CD4-positive, alpha-beta T cell (primary cell): ENCODE measurements at regions not wholly inside any gene's neighbourhood (a gene's known extent, or its start where the extent isn't known, plus 50 kb on each side); places are given as distances from the start of the nearest gene placed in this dataset.

Experiments
- ATAC-seq: fragments of 200-7000 bp; cut with Tn5 transposase; one replicate; pipeline ENCODE4 v1.10.0; 2022; ENCODE audit warnings: mild to moderate bottlenecking; ENCODE audit not compliant: poor library complexity
- CTCF ChIA-PET: fragments of 350-600 bp; sonication (Branson Sonifier 250); formaldehyde crosslinking; loops from one replicate; lab custom pipeline; 2021; ENCODE audit warnings: antibody characterized with exemption, inconsistent platforms; lab: Charles Lee
- POLR2A ChIA-PET: fragments of 350-600 bp; sonication (Branson Sonifier 250); formaldehyde crosslinking; loops from one replicate; lab custom pipeline; 2021; ENCODE audit warnings: antibody characterized with exemption, inconsistent platforms; lab: Charles Lee
- DNase-seq, 14 experiments: peaks; one replicate each; pipeline ENCODE4 v3.0.0-alpha.2; 2013 to 2020; ENCODE audit warnings: mixed read lengths in 2 of 14
- H3K27ac ChIP-seq, 2 donors: one replicate each; pipeline versions ENCODE4 v1.5.1 to v1.7.0; 2013; ENCODE audit warnings: low read length in 2 of 2, low read depth in 1 of 2, mild to moderate bottlenecking in 1 of 2
- H3K27me3 ChIP-seq, 2 experiments: 1 replicate in 1 of 2; 2 replicates in 1 of 2; pipeline versions ENCODE4 v1.6.1 to v1.7.0; 2013; ENCODE audit warnings: low read length in 2 of 2, control low read depth in 1 of 2, mild to moderate bottlenecking in 1 of 2, moderate library complexity in 1 of 2; ENCODE audit not compliant: insufficient read depth in 2 of 2, control insufficient read depth in 1 of 2
- H3K36me3 ChIP-seq: one replicate; pipeline ENCODE4 v1.6.1; 2013; ENCODE audit warnings: low read length, control low read depth; ENCODE audit not compliant: insufficient read depth
- H3K4me1 ChIP-seq: one replicate; pipeline ENCODE4 v1.6.1; 2013; ENCODE audit warnings: low read length, control low read depth; ENCODE audit not compliant: insufficient read depth
- H3K4me3 ChIP-seq: one replicate; pipeline ENCODE4 v1.5.1; 2013; ENCODE audit warnings: mild to moderate bottlenecking, low read length, moderate library complexity
- H3K9me3 ChIP-seq, 2 experiments: 1 replicate in 1 of 2; 2 replicates in 1 of 2; pipeline versions ENCODE4 v1.6.1 to v1.7.0; 2013; ENCODE audit warnings: low read length in 2 of 2, mild to moderate bottlenecking in 2 of 2, control low read depth in 1 of 2, moderate library complexity in 1 of 2; ENCODE audit not compliant: control insufficient read depth in 1 of 2, insufficient read depth in 1 of 2
- H3K27ac Mint-ChIP-seq: one replicate; pipeline ENCODE4 v1.8.0; 2020; ENCODE audit warnings: mixed read lengths
- H3K27me3 Mint-ChIP-seq: one replicate; pipeline ENCODE4 v1.8.0; 2021; ENCODE audit warnings: mixed read lengths
- H3K36me3 Mint-ChIP-seq: one replicate; pipeline ENCODE4 v1.8.0; 2021; ENCODE audit warnings: low read depth, mixed read lengths
- H3K4me1 Mint-ChIP-seq: one replicate; pipeline ENCODE4 v1.8.0; 2021; ENCODE audit warnings: low read depth, mixed read lengths
- H3K4me3 Mint-ChIP-seq: one replicate; pipeline ENCODE4 v1.8.0; 2020; ENCODE audit warnings: mild to moderate bottlenecking, mixed read lengths
- H3K9me3 Mint-ChIP-seq: one replicate; pipeline ENCODE4 v1.8.0; 2020; ENCODE audit warnings: mixed read lengths
- CTCF ChIP-seq: fragments of 200-600 bp; IDR thresholded peaks from one replicate; pipeline ENCODE4 v1.8.0; 2022; ENCODE audit warnings: antibody characterized with exemption, mild to moderate bottlenecking
- intact Hi-C, 2 experiments: fragments of 100-400 bp; cut with DNase I in 1 of 2; cut with micrococcal nuclease in 1 of 2; formaldehyde crosslinking; loops; one replicate each; pipeline versions ENCODE4 v1.15.1 to v1.9.0; 2023 to 2025; cut with DNase I, micrococcal nuclease

GRCh38 chrX:39253551-39253950 is 452.3 kb downstream of the MID1IP1 start:
- POLR2A ChIA-PET: no interaction called here
- Histone ChIP-seq H3K27me3 (no peaks in the 10 kb centered on the region), H3K4me3 (no peak overlapping the region), H3K27ac (no peak overlapping the region), H3K36me3 (no peaks in the 10 kb centered on the region), H3K4me1 (no peaks in the 10 kb centered on the region), H3K9me3 (no peaks in the 10 kb centered on the region)
- H3K4me1 Mint-ChIP-seq: peaks cover 10% of the 10 kb centered on the region
- no peak for DNase-seq
- ATAC-seq: no peak
- H3K36me3 Mint-ChIP-seq: no peaks in the 10 kb centered on the region
- no peaks in the 10 kb centered on the region for H3K9me3 Mint-ChIP-seq
- CTCF ChIA-PET: no interaction called here
- H3K27ac Mint-ChIP-seq: no peak overlapping the region
- H3K4me3 Mint-ChIP-seq: no peak overlapping the region
- no peaks in the 10 kb centered on the region for H3K27me3 Mint-ChIP-seq
- TF ChIP-seq CTCF: no peak
- intact Hi-C loops: loop anchor here in 1 of 2 experiments (10.0 kb wide), 1 partner anchor 471 kb away; no protein-coding TSS in a partner anchor

GRCh38 chrX:39258331-39258730 is 457.1 kb downstream of the MID1IP1 start:
- no peaks in the 10 kb centered on the region for H3K9me3 ChIP-seq
- ATAC-seq (no peak), DNase-seq (no peak)
- no peaks in the 10 kb centered on the region for H3K27me3 Mint-ChIP-seq
- H3K9me3 Mint-ChIP-seq: no peaks in the 10 kb centered on the region
- TF ChIP-seq CTCF: no peak
- CTCF ChIA-PET: no interaction called here
- no peak overlapping the region for H3K27ac ChIP-seq
- no peaks in the 10 kb centered on the region for H3K36me3 Mint-ChIP-seq
- H3K4me3 ChIP-seq: no peak overlapping the region
- intact Hi-C loops: loop anchor here in 1 of 2 experiments (10.0 kb wide), 1 partner anchor 466 kb away; no protein-coding TSS in a partner anchor
- H3K27me3 ChIP-seq: no peaks in the 10 kb centered on the region
- H3K27ac Mint-ChIP-seq: no peak overlapping the region
- no peaks in the 10 kb centered on the region for H3K4me1 ChIP-seq
- H3K4me1 Mint-ChIP-seq: peaks cover 11% of the 10 kb centered on the region
- no peak overlapping the region for H3K4me3 Mint-ChIP-seq
- POLR2A ChIA-PET: no interaction called here
- no peaks in the 10 kb centered on the region for H3K36me3 ChIP-seq

- DNase-seq: no peak
- no peak overlapping the region for H3K27ac ChIP-seq
- H3K36me3 Mint-ChIP-seq: no peaks in the 10 kb centered on the region
- no peak overlapping the region for H3K4me3 Mint-ChIP-seq
- no peak for TF ChIP-seq CTCF
- H3K36me3 ChIP-seq: no peaks in the 10 kb centered on the region
- no peaks in the 10 kb centered on the region for H3K9me3 ChIP-seq
- peak; percentile 41 for ATAC-seq
- no peaks in the 10 kb centered on the region for H3K4me1 ChIP-seq
- H3K4me1 Mint-ChIP-seq: peaks cover 11% of the 10 kb centered on the region
- H3K27me3 Mint-ChIP-seq: no peaks in the 10 kb centered on the region
- CTCF ChIA-PET: interaction anchor here (1.0 to 1.3 kb wide), 3 partner anchors 48 to 155 kb away, joined by 3 read pairs; no protein-coding TSS in a partner anchor
- no peak overlapping the region for H3K4me3 ChIP-seq
- H3K27me3 ChIP-seq: no peaks in the 10 kb centered on the region
- POLR2A ChIA-PET: no interaction called here
- H3K27ac Mint-ChIP-seq: no peak overlapping the region
- peaks cover under 1% of the 10 kb centered on the region for H3K9me3 Mint-ChIP-seq
- intact Hi-C loops: loop anchor here (5.0 kb wide), 1 partner anchor 186 kb away; no protein-coding TSS in a partner anchor
Observed at GRCh38 chrX:39260965-39261364, 459.7 kb downstream of the MID1IP1 start.
